CD4-positive, alpha-beta T cell treated with Interleukin-2 at 100 ng/mL for 4 hours (primary cell): ENCODE measurements at regions not wholly inside any gene's neighbourhood (a gene's known extent, or its start where the extent isn't known, plus 50 kb on each side); places are given as distances from the start of the nearest gene placed in this dataset.

Experiments used
- DNase-seq: peaks from one replicate; pipeline ENCODE4 v3.0.0-alpha.2; 2020; ENCODE audit warnings: low spot score

GRCh38 chr6:66935612-66936011 lies 1228.6 kb upstream of the EYS start:
- no peak for DNase-seq

DNA sequence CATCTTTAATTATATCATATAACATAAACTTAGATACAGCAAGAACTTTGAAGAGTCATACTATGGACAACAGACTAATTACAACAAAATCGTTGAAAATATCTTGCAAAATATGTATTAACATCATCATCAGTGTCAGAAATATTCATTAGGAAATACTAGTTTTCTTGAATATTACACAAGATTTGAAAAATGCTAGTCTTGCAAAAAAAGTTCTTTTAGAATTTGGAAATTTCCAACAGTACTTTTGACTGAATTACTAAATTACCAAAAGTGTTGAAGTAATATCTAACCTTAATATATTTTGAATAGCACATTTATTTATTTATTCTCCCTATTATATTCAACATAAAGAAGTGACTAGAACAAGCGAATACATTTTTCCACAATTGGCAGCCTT lies 1224.8 kb upstream of the EYS start:
- no peak for DNase-seq

DNA sequence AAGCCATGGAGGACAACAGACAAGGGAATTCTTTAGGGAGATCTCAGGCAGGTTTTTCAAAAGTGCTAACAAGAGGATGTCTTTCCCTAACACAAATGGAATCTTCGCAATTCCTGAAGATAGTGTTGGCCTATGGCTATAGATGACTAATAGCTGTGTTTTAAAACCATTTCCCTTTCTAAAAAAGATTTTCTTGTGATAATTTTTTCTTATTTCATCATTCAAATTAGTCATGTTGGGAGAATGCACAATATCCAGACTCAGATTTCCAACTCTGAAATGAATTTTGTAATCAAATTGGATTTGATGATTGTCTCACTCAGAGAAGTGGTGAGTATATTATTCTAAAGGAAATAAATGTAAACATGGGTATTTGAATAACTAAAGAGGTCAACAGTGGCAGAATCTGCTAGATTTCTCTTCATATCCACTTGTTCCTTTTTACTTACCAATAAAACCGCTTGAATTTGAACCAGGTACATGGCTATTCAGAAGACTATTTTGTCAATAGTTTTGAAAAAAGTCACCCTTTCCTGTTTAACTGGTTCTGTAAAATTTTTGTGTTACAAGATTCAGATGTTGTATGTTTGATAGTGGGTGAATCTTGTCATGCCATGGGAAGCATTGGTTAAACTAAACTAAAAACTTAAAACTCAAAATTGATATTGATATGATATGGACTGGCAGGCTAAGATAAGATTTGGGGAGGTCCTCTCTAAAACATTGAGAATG lies 1223.7 kb upstream of the EYS start:
- DNase-seq, result no peak

DNA sequence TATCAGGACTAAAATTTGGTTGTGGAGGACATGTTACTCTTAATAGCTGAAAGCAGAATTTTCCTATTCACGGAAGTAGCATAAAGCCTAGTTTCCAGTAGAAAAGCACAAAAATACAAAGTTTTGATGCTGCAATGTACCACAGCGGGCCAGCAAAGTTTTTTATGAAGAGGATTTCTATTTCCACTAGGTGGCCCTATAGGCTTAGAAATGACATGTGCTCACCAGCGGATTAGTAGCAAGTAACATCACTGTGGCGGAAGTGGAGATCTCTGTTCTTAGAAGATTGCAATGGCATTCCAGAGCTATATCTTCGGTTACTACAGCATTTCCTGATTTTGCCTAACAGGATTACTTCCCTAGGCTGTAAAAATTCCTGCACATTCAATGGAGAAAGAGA lies 1219.0 kb upstream of the EYS start:
- DNase-seq, result no peak

DNA sequence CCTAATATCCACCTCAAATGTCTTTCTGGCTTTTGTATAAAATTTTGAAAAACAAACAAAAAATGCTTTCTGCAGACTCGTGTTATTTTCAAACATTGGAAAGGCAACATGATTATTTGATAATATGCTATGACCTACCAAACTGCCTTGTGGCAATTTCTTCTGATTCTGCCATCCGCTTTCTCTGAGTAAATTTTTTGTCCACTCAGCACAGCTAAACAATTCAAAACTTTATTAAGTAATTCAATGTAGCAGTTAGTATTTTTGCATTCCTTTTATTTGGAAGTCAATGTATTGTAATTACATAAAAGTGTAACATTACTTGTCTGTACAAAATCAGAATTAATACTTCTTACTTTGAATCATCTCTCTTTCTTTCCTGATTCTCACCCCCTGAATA lies 1206.6 kb upstream of the EYS start:
- DNase-seq, result no peak

DNA sequence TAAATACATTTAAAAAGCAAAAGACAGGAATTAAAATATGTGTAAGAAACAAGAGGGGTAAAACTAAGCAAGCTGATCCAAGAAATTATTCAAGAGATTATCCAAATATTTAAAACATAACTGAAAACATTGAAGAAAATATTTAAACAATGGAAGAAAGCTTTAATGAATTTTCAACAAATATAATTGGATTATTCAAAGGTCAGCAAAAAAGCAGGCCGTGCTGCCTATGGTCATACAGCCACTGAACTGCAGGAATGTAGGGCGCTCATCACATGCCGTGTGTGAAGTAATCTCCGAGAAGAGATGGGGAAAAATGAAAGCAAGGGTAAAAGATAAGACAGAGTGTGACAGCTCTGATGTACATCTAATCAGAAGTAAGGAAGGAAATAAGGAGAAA lies 1195.4 kb upstream of the EYS start:
- no peak for DNase-seq

DNA sequence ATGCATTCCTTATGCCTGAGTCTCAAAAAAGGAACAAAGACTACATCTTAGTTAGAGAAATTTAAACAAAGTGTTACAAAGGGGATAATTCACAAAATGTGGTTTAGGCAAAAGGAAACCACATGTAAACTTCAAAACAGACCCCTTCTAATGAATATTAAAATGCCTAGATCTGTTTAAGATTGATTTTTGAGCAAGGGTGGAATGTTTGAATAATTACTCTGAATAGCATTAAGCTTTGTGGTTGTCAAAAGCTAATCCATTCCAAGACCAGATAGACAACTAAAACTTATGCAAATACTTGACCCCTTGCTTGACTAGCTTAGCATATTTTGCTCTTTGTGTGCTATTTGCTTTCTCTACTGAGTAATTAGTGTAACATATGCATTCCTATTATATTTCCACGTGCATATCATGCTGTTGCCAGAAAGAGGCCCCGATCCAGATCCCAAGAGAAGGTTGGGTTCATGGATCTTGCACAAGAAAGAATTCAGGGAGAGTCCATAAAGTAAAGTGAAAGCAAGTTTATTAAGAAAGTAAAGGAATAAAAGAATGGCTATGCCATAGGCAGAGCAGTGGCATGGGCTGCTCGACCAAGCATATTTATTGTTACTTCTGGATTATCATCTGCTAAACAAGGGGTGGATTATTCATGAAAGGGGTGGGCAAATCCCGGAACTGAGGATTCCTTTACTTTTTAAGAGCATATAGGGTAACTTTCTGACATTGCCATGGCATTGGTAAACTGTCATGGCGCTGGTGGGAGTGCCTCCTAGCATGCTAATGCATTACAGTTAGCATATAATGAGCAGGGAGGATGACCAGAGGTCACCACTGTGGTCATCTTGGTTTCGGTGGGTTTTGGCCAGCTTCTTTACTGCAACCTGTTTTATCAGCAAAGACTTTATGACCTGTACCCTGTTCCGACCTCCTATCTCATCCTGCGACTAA lies 1193.4 kb upstream of the EYS start:
- DNase-seq, result no peak

DNA sequence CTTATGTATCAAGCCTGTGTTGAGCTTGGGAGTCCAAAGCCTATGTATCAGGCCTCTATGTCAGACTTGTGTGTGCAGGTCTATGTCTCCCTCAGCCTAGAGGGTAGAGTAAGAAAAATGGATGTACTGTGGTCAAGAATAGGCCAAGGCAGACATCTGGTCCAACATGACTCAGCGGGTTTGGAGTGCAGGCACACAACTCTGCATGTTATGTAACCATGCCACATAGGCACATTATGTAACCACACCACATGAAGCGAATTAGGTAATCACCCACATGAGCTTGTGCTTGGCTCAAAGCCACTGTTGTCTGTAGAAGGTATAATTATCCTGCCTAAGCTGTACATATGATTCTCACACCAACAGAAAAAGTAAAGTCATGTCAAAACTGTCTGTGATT lies 1190.5 kb upstream of the EYS start:
- no peak for DNase-seq

GRCh38 chr6:66896415-66896814 lies 1189.4 kb upstream of the EYS start:
- no peak for DNase-seq

DNA sequence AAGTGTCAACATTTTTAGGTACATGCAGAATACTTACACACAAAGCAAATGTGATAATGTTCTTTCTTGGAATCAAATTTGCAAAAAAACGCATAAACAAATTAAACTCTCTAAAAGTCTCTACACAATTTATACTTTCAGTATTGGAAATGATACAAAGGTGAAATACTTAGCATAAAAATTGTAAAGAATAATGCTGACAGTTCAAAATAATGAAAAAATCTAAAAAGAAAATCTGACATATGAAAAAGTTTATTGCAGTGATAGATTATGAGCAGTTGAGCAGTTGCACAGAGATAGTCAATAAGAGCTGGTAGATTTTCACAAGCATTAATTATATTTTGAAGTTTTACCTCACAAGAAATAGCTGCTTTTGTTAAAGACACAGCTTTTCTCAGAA lies 1176.4 kb upstream of the EYS start:
- no peak for DNase-seq

DNA sequence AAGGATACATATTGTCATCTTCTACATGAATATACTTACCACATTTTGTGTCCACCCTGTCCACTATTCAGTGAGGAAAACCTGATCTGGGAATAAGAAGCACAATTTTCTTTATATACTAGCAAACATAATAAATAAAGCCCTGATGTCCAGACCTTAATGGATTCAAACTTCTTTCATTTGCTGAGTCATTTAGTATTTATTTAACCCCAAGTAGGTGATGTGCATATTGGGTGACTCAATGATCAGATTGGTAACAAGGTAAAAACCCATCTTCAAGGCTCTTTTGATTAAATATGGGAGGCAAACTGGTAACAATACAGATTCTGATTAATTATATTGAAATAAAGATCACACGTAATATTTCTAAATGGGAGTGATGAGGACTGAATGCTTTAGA lies 1159.8 kb upstream of the EYS start:
- DNase-seq, result no peak

DNA sequence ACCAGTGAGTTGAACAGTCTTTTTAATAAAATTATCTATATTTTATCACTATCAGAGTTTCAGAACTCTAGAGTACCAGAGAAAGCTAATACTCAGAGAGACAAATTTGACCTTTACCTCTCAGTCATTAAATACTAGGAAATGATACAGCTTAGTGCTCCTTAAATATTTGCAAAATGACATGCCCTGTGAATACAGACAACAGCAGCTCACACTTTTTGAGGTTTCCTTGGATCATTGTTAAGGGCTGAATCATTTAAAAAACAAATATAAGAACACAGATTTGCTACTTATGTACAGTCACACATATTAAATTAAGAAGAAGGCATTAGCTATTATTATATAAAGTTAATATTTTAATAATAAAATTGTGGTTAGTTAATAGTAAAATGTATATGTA lies 1158.7 kb upstream of the EYS start:
- no peak for DNase-seq

- DNase-seq, result no peak
Measured at GRCh38 chr6:66861007-66861541, 1154.0 kb upstream of the EYS start.

- no peak for DNase-seq
Measured at GRCh38 chr6:66860328-66860727, 1153.3 kb upstream of the EYS start.

DNA sequence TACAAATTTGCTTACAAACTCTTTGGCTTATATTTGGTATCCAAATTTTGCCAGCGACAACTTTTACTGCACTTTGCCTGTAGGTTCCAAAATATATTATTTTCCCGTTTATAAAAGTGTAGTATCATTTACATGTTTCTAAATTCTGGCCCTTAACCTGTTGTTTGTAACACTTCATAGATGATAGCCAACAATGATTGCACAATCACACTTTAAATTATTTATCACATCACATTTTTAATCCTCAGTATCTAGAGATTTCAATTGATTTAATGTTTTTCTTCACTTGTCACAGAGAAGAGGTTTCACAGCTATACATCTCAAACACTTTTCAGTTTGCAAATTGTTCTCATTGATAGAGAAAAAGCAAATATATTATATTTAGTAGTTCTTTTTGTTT lies 1151.2 kb upstream of the EYS start:
- DNase-seq, result no peak

GRCh38 chr6:66854014-66854413 lies 1147.0 kb upstream of the EYS start:
- DNase-seq, result no peak

GRCh38 chr6:66851930-66852329 lies 1144.9 kb upstream of the EYS start:
- DNase-seq, result no peak

DNA sequence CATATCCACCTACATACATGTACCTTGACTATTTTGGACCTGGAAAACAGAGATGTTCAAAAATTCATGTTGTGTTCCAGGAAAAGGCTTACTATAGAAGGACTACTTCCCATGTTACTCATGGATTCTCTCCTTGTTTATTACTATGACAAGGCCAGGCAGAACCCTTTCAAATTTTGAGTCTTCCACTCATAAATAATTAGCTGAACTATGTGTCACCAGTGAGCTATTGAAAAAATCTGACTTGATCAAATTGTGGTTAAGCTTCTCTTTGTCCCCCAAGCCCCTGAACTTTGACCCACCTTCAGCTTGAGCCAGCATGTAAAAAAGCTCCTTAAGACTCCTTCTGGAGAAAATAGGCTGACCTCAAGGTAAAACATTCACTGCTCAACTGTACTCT lies 1142.8 kb upstream of the EYS start:
- no peak for DNase-seq

DNA sequence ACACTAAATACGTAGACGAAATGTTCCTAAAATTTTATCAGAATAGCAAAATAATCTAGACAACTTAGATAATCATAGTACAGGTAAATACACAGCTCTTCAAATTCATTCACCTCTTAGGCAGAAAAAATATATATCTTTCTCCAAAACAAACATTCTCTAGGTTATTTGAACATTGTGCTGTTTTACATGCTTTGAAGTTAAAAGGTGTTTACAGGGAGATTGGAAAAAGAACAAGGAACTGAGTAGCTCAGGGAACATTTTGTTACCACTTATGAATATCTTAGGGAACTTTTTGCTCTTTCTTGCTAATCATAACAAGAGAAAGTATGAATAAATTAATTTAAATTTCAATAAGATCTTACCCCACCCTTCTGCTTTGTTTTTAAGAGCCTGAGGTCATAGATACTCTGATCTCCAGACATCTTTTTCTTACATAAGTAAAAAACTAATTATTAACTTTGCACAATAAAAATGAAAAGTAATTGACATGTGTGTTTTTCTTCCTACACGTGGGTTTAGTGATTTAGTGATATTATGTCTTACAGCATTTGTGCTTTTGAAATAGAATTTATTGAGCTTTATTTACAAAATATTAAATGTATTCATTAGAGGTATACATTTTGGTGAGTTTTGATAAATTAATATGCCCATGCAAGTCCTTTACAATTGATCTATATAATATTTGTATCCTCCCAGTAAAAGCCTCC lies 1141.4 kb upstream of the EYS start:
- DNase-seq, result no peak

DNA sequence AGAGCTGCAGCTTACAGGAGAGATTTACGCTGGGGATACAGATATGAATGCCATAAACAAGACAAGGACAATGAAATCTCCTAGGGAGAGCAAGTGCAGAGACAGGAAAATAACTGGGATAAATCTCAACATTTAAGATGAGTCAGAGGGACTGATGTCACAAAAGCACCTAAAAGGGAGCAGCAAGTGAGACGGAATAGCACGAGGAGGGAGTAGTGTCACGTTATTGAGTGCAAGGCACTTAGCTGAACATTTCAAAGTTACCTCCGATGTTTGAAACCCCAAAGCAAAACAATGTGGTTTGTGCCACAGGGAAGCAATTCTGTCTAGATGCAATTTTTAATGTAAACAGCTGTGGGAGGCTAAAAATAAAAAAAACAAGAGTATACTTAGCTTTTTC lies 1131.7 kb upstream of the EYS start:
- no peak for DNase-seq

- no peak for DNase-seq
Measured at GRCh38 chr6:66825539-66825938, 1118.5 kb upstream of the EYS start.

DNA sequence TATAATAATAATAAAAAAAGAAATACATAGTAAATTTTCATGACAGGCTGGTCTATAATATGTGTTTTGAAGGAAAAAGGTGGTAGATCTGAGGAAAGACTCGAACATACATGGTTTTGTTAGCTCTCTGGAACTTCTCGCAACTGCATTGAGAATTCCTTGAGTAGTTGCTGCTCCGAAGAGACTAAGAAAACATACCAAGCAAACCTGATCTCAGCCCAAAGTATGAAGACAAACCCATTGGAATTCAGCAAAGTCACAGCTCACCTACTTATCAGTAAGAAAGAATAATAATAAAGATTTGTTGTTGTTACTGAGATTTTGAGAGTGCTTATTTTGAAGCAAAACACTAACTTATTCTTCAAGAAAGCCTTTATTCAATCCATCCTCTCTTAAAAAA lies 1107.1 kb upstream of the EYS start:
- DNase-seq, result no peak

DNA sequence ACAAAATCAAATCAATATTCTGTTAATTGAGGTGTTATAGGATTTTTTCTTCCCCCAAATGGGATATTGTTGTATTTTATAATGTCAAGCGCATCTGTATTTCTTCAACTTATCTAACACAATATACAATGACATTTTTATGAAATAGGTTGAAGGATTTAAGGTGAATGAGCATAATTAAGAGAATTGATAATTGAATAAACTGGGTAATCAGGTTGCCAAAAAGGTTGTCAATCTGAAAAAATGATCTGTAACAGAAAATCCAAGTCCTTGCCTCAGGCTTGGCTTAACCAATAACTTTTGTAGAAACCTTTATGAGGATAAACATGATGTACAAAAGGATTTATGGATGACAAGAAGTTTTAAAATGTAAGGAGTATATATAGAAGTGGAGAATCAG lies 1101.7 kb upstream of the EYS start:
- no peak for DNase-seq
